NT2/D1 (cell line): ENCODE measurements at regions not wholly inside any gene's neighbourhood (a gene's known extent, or its start where the extent isn't known, plus 50 kb on each side); places are given as distances from the start of the nearest gene placed in this dataset.

Experiments
- DNase-seq: peaks from one replicate; pipeline ENCODE4 v3.0.0-alpha.2; 2011; ENCODE audit warnings: low read depth, low spot score
- H3K27me3 ChIP-seq: 2 replicates; pipeline ENCODE4 v1.6.0; 2011; ENCODE audit warnings: mild to moderate bottlenecking; ENCODE audit not compliant: insufficient read length, insufficient read depth
- H3K36me3 ChIP-seq: 2 replicates; pipeline ENCODE4 v1.6.1; 2011; ENCODE audit warnings: mild to moderate bottlenecking, low read length, mixed read lengths; ENCODE audit not compliant: insufficient read depth, insufficient read length
- H3K4me1 ChIP-seq: 2 replicates; pipeline ENCODE4 v1.5.1; 2011; ENCODE audit not compliant: insufficient read depth, insufficient read length
- H3K4me3 ChIP-seq: 2 replicates; pipeline ENCODE4 v1.5.1; 2011; ENCODE audit warnings: low read depth; ENCODE audit not compliant: insufficient read length
- H3K9ac ChIP-seq: 2 replicates; pipeline ENCODE4 v1.6.0; 2011; ENCODE audit warnings: low read depth; ENCODE audit not compliant: insufficient read length
- H3K9me3 ChIP-seq: 2 replicates; pipeline ENCODE4 v1.5.1; 2011; ENCODE audit warnings: mild to moderate bottlenecking, low read length; ENCODE audit not compliant: insufficient read depth
- SUZ12 ChIP-seq: IDR thresholded peaks from 2 replicates; pipeline ENCODE4 v1.6.1; 2011; ENCODE audit not compliant: insufficient read length, insufficient read depth; ENCODE audit errors: extremely low read depth
- YY1 ChIP-seq: IDR thresholded peaks from 2 replicates; pipeline ENCODE4 v1.6.1; 2011; ENCODE audit not compliant: insufficient read length, insufficient read depth
- ZNF274 ChIP-seq: IDR thresholded peaks from 2 replicates; pipeline ENCODE4 v1.6.1; 2011; ENCODE audit warnings: mild to moderate bottlenecking, low read depth, low read length

- no peaks in the 10 kb centered on the region for H3K4me1 ChIP-seq
- H3K36me3 ChIP-seq: no peaks in the 10 kb centered on the region
- no peak overlapping the region for H3K9ac ChIP-seq
- H3K27me3 ChIP-seq: no peaks in the 10 kb centered on the region
- no peak for TF ChIP-seq ZNF274
- no peak for TF ChIP-seq SUZ12
- no peak for TF ChIP-seq YY1
- no peaks in the 10 kb centered on the region; the same call in 1 of the 2 replicates for H3K9me3 ChIP-seq
- H3K4me3 ChIP-seq: no peak overlapping the region
- no peak for DNase-seq
These were observed 126.2 kb downstream of the WSCD1 start for GRCh38 chr17:6196355-6196754.

- H3K4me1 ChIP-seq: no peaks in the 10 kb centered on the region
- no peaks in the 10 kb centered on the region for H3K9me3 ChIP-seq
- H3K9ac ChIP-seq: no peak overlapping the region
- H3K4me3 ChIP-seq: no peak overlapping the region
- no peak for DNase-seq
- no peaks in the 10 kb centered on the region for H3K36me3 ChIP-seq
- no peaks in the 10 kb centered on the region for H3K27me3 ChIP-seq
- TF ChIP-seq ZNF274 (no peak), YY1 (no peak), SUZ12 (no peak)
These were observed 124.9 kb downstream of the WSCD1 start for GRCh38 chr17:6195123-6195522.

DNA sequence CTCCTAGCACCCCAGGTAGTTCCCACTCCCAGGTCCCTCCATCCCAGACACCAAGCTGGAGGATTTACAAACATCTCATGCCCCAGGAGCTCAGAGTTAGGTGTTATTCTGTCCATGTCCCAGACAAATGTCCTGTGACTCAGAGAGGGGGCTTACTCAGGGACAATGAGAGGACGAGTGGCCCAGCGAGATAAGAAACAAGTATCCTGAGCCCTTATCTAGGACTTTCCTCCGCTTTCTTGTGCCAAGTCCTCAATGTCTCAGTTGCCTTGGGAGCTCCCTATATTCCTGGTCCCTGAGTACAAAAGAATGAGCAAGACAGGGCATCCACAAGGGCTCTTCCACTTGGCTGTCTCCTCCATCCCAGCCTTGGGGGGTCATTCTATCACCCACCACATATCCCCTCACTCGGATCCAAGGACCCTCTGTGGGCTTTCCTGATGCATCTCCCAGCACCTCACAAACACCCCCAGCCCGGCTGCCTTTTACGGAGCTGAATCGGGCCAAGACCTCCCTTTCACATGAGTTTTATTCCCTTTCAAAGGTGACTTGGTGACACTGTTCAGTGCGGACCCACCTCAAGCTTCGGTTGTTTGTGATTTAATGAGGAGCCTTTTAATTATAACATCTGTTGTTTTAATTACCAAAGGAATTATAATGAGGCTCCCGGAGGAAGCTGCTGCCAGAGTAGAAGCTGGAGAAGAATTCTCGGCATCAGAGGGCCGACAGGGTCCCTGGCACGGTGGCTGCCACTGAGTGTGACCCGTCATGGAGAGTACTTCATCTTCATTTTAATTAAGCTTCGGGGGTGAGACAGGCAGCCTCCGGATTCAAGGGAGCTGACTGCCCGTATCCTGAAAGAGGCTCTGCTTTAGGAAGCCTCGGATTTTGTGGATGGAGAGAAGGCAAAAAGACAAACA, 121.5 kb downstream of the WSCD1 start:
- Histone ChIP-seq H3K36me3 (no peaks in the 10 kb centered on the region), H3K4me1 (peaks cover 2% of the 10 kb centered on the region), H3K4me3 (no peak overlapping the region), H3K9me3 (no peaks in the 10 kb centered on the region), H3K9ac (no peak overlapping the region), H3K27me3 (no peaks in the 10 kb centered on the region)
- DNase-seq: no peak
- TF ChIP-seq ZNF274 (no peak), SUZ12 (no peak), YY1 (no peak)

DNA sequence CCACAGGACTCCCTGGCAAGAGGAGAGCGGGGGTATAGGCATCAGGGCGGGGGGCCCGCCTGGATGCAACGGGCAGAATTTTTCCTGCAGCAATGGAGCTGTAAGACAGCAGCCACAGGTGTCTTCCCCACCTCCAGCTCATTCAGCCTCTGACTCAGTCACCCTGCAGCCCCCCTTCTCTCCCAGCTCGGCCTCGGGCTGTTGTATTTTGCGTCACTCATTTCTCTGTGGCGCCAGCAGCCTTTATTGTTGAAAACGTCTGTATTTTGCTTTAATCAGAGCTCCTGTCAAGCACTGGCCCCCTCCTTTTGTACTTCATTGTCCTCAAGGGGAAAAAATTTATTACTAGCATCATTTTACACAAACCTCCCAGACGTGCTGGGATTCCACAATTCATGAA, 117.7 kb downstream of the WSCD1 start:
- Histone ChIP-seq H3K27me3 (no peaks in the 10 kb centered on the region), H3K9ac (no peak overlapping the region), H3K9me3 (no peaks in the 10 kb centered on the region), H3K4me1 (peaks cover 2% of the 10 kb centered on the region), H3K4me3 (no peak overlapping the region), H3K36me3 (no peaks in the 10 kb centered on the region)
- no peak for DNase-seq
- TF ChIP-seq SUZ12: no peak
- TF ChIP-seq YY1: no peak
- no peak for TF ChIP-seq ZNF274

DNA sequence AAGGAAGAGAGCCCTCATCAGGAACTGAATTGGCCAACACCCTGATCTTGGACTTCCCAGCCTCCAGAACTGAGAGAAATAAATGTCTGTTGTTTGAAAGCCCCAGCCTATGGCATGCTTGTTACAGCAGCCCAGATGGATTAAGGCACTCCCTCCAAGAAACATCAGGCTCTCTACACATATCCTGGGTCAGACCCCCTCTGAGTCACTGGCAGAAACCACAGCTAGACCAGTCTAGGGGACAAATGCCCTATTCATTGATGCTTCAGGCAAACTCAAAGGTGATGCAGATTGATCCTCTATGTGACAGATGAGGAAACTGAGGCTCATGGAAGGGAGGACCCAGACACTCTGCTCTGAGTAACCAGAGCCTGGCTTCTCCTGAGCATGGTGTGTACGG, 116.8 kb downstream of the WSCD1 start:
- Histone ChIP-seq H3K36me3 (no peaks in the 10 kb centered on the region), H3K9me3 (no peaks in the 10 kb centered on the region), H3K4me3 (no peak overlapping the region), H3K27me3 (no peaks in the 10 kb centered on the region), H3K9ac (no peak overlapping the region), H3K4me1 (peaks cover 2% of the 10 kb centered on the region)
- TF ChIP-seq YY1 (no peak), ZNF274 (no peak), SUZ12 (no peak)
- DNase-seq: no peak

DNA sequence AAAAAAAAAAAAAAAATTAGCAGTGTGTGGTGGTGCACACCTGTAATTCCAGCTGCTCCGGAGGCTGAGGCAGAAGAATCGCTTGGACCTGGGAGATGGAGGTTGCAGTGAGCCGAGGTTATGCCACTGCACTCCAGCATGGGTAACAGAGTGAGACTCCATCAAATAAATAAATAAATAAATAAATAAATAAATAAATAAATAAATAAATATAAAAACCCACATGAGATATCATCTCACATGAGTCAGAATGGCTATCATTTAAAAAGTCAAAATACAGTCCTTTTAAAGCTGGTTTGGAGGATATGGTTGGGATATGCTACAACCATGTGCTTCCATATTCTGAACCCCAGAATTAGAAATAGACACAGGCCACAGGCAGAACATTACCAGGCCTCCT, 114.3 kb downstream of the WSCD1 start:
- H3K9ac ChIP-seq: no peak overlapping the region
- no peaks in the 10 kb centered on the region for H3K27me3 ChIP-seq
- DNase-seq: no peak
- no peak overlapping the region for H3K4me3 ChIP-seq
- H3K4me1 ChIP-seq: peaks cover 2% of the 10 kb centered on the region
- no peaks in the 10 kb centered on the region for H3K9me3 ChIP-seq
- H3K36me3 ChIP-seq: no peaks in the 10 kb centered on the region
- TF ChIP-seq YY1: no peak
- TF ChIP-seq ZNF274: no peak
- TF ChIP-seq SUZ12: no peak

GRCh38 chr17:6179017-6179416, 108.8 kb downstream of the WSCD1 start:
- Histone ChIP-seq H3K9me3 (no peaks in the 10 kb centered on the region), H3K9ac (no peak overlapping the region), H3K27me3 (no peaks in the 10 kb centered on the region), H3K36me3 (no peaks in the 10 kb centered on the region), H3K4me3 (no peak overlapping the region), H3K4me1 (no peaks in the 10 kb centered on the region)
- TF ChIP-seq SUZ12 (no peak), YY1 (no peak), ZNF274 (no peak)
- DNase-seq: no peak
